ENCODE measurements at regions not wholly inside any gene's neighbourhood (a gene's known extent, or its start where the extent isn't known, plus 50 kb on each side); places are given as distances from the start of the nearest gene placed in this dataset.

- H3K4me1 ChIP-seq (ENCODE audit: control insufficient read depth in 4 of 4, insufficient read depth in 4 of 4, low read length in 3 of 4): no peaks in the 10 kb centered on the region
- DNase-seq (ENCODE audit: low spot score): no peak
- no peak overlapping the region for H3K4me3 ChIP-seq (ENCODE audit: low read depth in 1 of 3, low read length in 3 of 3)
- no peak overlapping the region for H3K27ac ChIP-seq (ENCODE audit: low read depth in 1 of 2, low read length in 2 of 2)
- H3K27me3 ChIP-seq (ENCODE audit: control insufficient read depth in 4 of 4, insufficient read depth in 4 of 4, low read length in 3 of 4): no peaks in the 10 kb centered on the region
- H3K36me3 ChIP-seq (ENCODE audit: control insufficient read depth in 4 of 4, insufficient read depth in 3 of 4, low read depth in 1 of 4, low read length in 3 of 4): no peaks in the 10 kb centered on the region
- H3K9me3 ChIP-seq (ENCODE audit: control insufficient read depth in 4 of 4, low read length in 3 of 4): peaks cover 0 to 2% (median 0%) of the 10 kb centered on the region in 4 donors
- TF ChIP-seq CTCF (IDR thresholded peaks at IDR 0.05; ENCODE audit: low read depth, low read length, missing input control) (no peak), MAX (IDR thresholded peaks at IDR 0.05) (no peak), EGR1 (IDR thresholded peaks at IDR 0.05; ENCODE audit: low read depth in 2 of 2) (no peak), NR2F2 (IDR thresholded peaks at IDR 0.05) (no peak), ZBTB33 (IDR thresholded peaks at IDR 0.05) (no peak), RAD21 (IDR thresholded peaks at IDR 0.05) (no peak), HNF4G (IDR thresholded peaks at IDR 0.05) (no peak), FOXA1 (IDR thresholded peaks at IDR 0.05) (no peak), TAF1 (conservative IDR thresholded peaks at IDR 0.05) (no peak), SP1 (IDR thresholded peaks at IDR 0.05) (no peak), FOXA2 (IDR thresholded peaks at IDR 0.05) (no peak), GABPA (IDR thresholded peaks at IDR 0.05 in 1 of 2, conservative IDR thresholded peaks at IDR 0.05 in 1 of 2) (no peak), RXRA (IDR thresholded peaks at IDR 0.05) (no peak)
- H3K9ac ChIP-seq (ENCODE audit: low read depth in 1 of 2, low read length in 2 of 2): no peak overlapping the region
- 59% methylated on average over 1 of the region's 1 CpG for WGBS
Measured at GRCh38 chr13:34767778-34768177, 174.3 kb upstream of the NBEA start.

GRCh38 chr13:34772206-34772605 lies 169.9 kb upstream of the NBEA start:
- Histone ChIP-seq H3K9me3 (ENCODE audit: control insufficient read depth in 4 of 4, low read length in 3 of 4) (peaks cover 0 to 2% (median 0%) of the 10 kb centered on the region in 4 donors), H3K27ac (ENCODE audit: low read depth in 1 of 2, low read length in 2 of 2) (no peak overlapping the region), H3K4me3 (ENCODE audit: low read depth in 1 of 3, low read length in 3 of 3) (no peak overlapping the region), H3K4me1 (ENCODE audit: control insufficient read depth in 4 of 4, insufficient read depth in 4 of 4, low read length in 3 of 4) (no peaks in the 10 kb centered on the region), H3K27me3 (ENCODE audit: control insufficient read depth in 4 of 4, insufficient read depth in 4 of 4, low read length in 3 of 4) (no peaks in the 10 kb centered on the region), H3K9ac (ENCODE audit: low read depth in 1 of 2, low read length in 2 of 2) (no peak overlapping the region), H3K36me3 (ENCODE audit: control insufficient read depth in 4 of 4, insufficient read depth in 3 of 4, low read depth in 1 of 4, low read length in 3 of 4) (no peaks in the 10 kb centered on the region)
- 47% methylated on average over 2 of the region's 2 CpGs for WGBS
- TF ChIP-seq MAX (IDR thresholded peaks at IDR 0.05) (no peak), ZBTB33 (IDR thresholded peaks at IDR 0.05) (no peak), FOXA1 (IDR thresholded peaks at IDR 0.05) (no peak), JUND (IDR thresholded peaks at IDR 0.05) (no peak), EGR1 (IDR thresholded peaks at IDR 0.05; ENCODE audit: low read depth in 2 of 2) (no peak), SP1 (IDR thresholded peaks at IDR 0.05) (no peak), HNF4G (IDR thresholded peaks at IDR 0.05) (no peak), FOXA2 (IDR thresholded peaks at IDR 0.05) (no peak), TAF1 (conservative IDR thresholded peaks at IDR 0.05) (no peak), YY1 (IDR thresholded peaks at IDR 0.05) (no peak), RAD21 (IDR thresholded peaks at IDR 0.05) (no peak), NR2F2 (IDR thresholded peaks at IDR 0.05) (no peak), REST (IDR thresholded peaks at IDR 0.05) (no peak)
- no peak for DNase-seq (ENCODE audit: low spot score)

Data from liver (tissue), 8 donors.